GM21619 (cell line): ENCODE measurements at regions not wholly inside any gene's neighbourhood (a gene's known extent, or its start where the extent isn't known, plus 50 kb on each side); places are given as distances from the start of the nearest gene placed in this dataset.
"Not testable (repeated sequence)": the region's sequence is repeated elsewhere in the genome, so short reads cannot be mapped to it uniquely, and the experiment has no call there.

ENCODE experiments used
- ATAC-seq: cut with Tn5 transposase; IDR thresholded peaks from one replicate; pipeline ENCODE4 v1.9.1; 2021; ENCODE audit not compliant: unreplicated experiment

DNA sequence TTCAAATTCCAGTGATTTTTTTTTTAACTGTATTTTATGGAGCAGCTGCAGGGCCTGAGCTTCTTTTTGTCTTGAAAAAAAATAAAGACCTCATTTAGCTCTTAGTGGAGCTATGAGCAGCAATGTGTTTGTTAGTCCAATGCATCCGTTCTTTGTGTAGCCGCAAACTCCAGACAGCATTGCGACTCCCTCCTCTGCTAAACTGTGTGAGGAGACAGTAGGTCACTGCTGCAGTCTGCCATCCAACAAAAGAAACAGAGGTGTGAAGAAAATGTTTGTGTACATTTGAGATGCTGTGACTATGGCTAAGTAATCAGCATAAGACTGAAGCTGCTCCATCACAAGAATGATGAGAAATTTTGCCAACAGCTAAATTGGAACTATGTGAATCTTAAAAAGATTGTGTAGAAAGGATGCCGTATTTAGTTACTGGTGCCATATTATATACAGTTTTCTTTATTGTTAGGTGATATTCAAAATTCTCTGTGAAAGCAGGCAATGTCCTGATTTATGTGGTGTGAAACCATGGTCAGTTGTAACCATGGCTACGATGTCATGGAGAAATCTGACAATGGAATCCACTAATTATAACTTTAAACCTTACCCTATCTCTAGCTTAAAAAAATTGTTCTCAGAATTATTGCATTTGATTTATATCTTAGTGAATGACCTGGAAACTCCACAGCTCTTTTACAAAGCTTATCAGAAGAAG, 428.8 kb upstream of the EPHA7 start:
- no peak for ATAC-seq

GRCh38 chr6:93842178-93842577, 422.8 kb upstream of the EPHA7 start:
- no peak for ATAC-seq

DNA sequence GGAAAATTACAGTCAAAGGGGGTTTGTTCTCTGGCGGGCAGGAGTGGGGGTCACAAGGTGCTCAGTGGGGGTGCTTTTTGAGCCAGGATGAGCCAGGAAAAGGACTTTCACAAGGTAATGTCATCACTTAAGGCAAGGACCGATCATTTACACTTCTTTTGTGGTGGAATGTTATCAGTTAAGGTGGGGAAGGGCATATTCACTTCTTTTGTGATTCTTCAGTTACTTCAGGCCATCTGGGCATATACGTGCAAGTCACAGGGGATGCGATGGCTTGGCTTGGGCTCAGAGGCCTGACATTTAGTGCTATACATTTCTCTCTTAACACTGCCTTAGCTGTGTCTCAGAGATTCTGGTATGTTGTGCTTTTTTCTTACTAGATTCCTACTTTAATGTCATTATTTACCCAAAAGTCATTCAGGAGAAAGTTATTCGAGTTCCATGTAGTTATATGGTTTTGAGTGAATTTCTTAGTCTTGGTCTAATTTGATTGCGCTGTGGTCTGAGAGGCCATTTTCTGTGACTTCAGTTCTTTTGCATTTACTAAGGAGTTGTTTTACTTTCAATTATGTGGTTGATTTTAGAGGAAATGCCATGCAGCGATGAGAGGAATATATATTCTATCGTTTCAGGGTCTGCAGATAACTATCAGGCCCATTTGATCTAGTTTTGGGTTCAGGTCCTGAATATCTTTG, 416.2 kb upstream of the EPHA7 start:
- not testable (repeated sequence) for ATAC-seq

DNA sequence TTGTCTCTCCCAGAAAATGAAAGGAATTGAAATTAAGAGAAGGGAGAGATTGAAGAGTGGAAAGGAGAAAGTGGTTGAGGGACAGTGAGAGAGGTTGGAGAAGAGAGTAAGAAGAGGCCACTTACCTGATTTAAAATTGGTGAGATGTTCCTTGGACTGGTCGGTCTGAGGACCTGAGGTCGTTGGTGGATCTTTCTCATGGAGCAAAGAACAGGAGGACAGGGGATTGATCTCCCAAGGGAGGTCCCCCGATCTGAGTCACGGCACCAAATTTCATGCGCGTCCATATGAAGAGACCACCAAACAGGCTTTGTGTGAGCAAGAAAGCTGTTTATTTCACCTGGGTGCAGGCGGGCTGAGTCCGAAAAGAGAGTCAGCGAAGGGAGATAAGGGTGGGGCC, 415.7 kb upstream of the EPHA7 start:
- not testable (repeated sequence) for ATAC-seq

- not testable (repeated sequence) for ATAC-seq
Measured at GRCh38 chr6:93833326-93833725, 414.0 kb upstream of the EPHA7 start.

DNA sequence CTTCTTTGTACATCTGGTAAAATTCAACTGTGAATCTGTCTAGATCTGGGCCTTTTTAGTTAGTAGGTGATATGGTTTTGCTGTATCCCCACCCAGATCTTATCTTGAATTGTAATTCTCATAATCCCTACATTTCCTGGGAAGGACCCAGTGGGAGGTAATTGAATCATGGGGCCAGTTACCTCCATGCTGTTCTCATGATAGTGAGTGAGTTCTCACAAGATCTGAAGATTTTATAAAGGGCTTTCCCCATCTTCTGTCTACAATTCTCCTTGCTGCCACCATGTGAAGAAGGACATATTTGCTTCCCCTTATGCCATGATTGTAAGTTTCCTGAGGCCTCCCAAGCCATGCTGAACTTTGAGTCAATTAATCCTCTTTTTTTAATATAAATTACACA, 410.4 kb upstream of the EPHA7 start:
- ATAC-seq: not testable (repeated sequence)

- no peak for ATAC-seq
Measured at GRCh38 chr6:93829009-93829408, 409.6 kb upstream of the EPHA7 start.

- ATAC-seq: no peak
Measured at GRCh38 chr6:93828553-93828952, 409.2 kb upstream of the EPHA7 start.

DNA sequence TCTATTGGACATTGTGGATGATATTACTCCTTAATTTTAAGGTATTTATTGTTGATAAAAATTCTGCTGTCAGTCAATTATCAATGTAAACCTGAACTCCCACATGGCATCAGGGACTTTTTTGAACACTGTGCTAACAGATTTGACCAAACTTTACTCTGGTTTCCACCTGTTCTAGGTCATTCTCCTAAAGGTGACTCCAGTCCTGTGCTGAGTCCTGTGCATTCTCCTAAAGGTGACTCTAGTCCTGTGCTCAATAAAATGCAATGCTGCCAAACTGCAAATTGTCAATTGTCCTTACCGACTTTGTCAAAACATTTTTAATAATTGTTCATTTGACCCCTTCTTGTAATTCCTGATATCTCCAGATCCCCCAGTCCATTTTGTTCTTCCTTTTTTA, 408.4 kb upstream of the EPHA7 start:
- no peak for ATAC-seq

DNA sequence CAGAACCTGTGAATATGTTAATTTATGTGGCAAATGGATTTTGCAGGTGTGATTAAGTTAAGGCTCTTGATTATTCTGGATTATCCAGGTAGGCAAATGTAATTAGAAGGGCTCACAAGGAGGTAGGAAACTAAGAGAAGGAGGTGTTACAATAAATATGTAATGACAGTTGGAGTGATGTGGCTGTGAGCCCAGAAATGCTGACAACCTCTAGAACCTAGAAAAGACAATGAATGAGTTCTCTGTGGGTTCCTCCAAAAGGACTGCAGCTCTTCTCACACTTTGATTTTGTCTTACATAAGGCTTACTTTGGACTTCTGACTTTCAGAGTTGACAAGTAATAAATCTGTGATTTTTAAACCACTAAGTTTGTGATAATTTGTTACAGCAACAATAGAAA, 406.6 kb upstream of the EPHA7 start:
- no peak for ATAC-seq

- ATAC-seq: no peak
Measured at GRCh38 chr6:93823489-93823888, 404.1 kb upstream of the EPHA7 start.

- ATAC-seq: no peak
Measured at GRCh38 chr6:93822434-93823265, 403.3 kb upstream of the EPHA7 start.

- ATAC-seq: no peak
Measured at GRCh38 chr6:93821953-93822352, 402.6 kb upstream of the EPHA7 start.

GRCh38 chr6:93820465-93821082, 401.2 kb upstream of the EPHA7 start:
- no peak for ATAC-seq

DNA sequence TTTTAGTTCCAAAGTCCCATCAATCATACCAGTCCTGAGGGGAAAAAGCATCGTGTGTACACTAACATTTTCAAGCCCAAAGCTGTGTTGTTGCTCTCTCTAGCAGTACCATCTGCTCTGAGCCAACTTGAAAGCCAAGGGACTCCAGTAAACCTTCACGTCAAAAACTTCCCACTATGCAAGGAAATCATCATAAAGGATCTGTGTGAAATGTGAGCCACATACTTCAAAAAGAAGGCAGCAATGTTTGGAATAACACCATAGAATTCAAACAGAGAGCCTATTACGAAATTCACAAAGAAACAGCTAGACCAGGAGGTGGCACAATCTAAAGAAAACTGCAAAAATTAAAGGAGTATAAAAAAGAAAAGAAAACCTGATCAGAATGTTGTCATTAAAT, 399.8 kb upstream of the EPHA7 start:
- ATAC-seq: no peak

GRCh38 chr6:93817937-93818336, 398.6 kb upstream of the EPHA7 start:
- ATAC-seq: no peak

DNA sequence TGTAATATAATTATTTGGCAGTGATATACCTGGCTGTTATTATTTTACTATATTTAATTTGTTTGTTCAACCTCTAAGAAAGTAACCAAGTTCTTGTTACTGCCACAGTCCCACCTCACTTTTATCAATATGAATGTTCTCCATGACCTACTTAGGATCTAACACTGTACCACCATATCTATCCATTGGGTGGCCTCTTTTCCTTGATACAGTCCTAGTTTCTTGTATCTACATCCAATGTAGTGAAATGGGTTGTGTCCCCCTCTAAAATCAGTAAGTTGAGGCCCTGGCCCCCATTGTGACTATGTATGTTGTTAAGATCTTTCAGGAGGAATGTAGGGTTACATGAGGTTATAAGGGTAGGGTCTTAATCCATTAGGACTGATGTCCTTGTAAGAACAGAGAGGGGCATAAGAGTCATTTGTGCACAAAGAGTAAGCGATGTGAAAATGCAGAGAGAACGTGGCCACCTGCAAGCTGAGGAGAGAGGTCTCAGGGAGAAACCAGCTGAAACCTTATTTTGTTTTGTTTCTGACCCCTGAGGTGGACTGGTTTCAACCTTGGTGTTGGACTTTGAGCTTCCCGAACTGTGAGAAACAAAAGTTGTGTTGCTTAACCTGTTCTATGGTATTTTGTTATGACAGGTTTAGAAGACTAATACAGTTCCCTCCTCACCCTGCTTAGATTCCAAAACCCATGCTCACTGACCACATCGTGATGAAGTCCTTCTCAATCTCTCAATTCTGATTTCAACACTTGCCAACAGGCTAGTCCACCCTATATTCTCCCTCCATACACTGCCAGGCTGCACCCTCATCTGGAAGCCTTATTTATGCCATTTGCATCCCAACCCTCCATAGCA, 387.3 kb upstream of the EPHA7 start:
- ATAC-seq: no peak

GRCh38 chr6:93801101-93801847, 381.9 kb upstream of the EPHA7 start:
- no peak for ATAC-seq

DNA sequence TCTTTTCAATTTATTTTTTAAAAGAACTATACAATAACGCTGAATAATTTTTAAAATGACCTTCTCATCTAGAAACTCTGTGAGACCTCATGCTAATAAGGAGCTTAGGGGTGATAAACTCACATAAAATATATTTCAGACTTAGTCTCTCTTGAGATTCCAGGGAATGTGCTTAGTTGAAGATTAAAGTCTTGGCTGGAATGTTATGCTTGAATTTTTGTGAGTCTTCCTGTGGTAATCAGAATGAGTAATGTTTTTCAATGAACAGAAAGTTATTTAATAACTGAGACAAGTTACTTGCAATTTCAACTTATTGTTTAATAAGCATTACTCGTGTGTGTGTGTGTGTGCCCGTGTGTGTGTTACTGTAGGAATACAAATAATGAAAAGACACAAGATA, 379.9 kb upstream of the EPHA7 start:
- ATAC-seq: no peak

DNA sequence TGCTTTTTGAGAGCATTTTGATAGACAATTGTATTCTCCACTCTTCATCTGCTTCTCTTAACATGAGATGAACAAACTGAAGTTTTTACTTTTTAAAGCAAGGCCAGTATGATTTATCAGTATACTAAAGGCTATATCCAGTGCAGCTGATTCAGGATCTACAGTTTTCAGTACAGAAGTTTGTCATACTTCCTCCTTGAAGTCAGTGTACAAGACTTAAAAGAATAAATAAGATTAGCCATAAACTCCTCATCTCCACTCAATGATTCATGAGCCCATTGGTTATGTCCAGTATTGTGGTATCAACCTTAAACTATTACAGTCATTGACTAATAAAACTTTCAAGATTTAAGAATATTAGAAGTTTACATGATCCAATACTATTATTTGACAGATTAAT, 374.8 kb upstream of the EPHA7 start:
- no peak for ATAC-seq
